Peyer's patch (tissue), 4 donors: ENCODE measurements at regions not wholly inside any gene's neighbourhood (a gene's known extent, or its start where the extent isn't known, plus 50 kb on each side); places are given as distances from the start of the nearest gene placed in this dataset.

ENCODE experiments used
- DNase-seq, 3 donors: peaks; one replicate each; pipeline ENCODE4 v3.0.0-alpha.2; 2017 to 2019
- H3K27ac ChIP-seq, 4 donors: fragments of 200-600 bp; sonication (generic); one replicate each; pipeline ENCODE4 v1.5.1; 2016 to 2019
- H3K27me3 ChIP-seq, 2 donors: fragments of 200-600 bp; sonication (generic); one replicate each; pipeline ENCODE4 v1.5.1; 2019
- H3K36me3 ChIP-seq, 3 donors: fragments of 200-600 bp; sonication (generic); one replicate each; pipeline ENCODE4 v1.5.1; 2016 to 2019
- H3K4me1 ChIP-seq, 4 donors: fragments of 200-600 bp; sonication (generic); one replicate each; pipeline ENCODE4 v1.5.1; 2016 to 2019
- H3K4me3 ChIP-seq, 4 donors: fragments of 200-600 bp; sonication (generic); 1 replicate in 3 of 4; 2 replicates in 1 of 4; pipeline ENCODE4 v1.5.1; 2016 to 2019; ENCODE audit warnings: mild to moderate bottlenecking in 1 of 4
- H3K9me3 ChIP-seq, 4 donors: fragments of 200-600 bp; sonication (generic); one replicate each; pipeline ENCODE4 v1.5.1; 2016 to 2019; ENCODE audit warnings: mild to moderate bottlenecking in 1 of 4
- CTCF ChIP-seq, 6 experiments: fragments of 450-650 bp in 4 of 6; fragments of 200-600 bp in 2 of 6; sonication (generic) in 1 of 6; IDR thresholded peaks; one replicate each; pipeline ENCODE4 v1.5.1; 2017 to 2019; ENCODE audit warnings: antibody characterized with exemption in 6 of 6, mild to moderate bottlenecking in 3 of 6, moderate library complexity in 1 of 6
- POLR2A ChIP-seq, 2 donors: fragments of 450-650 bp; IDR thresholded peaks; one replicate each; pipeline ENCODE4 v1.5.1; 2017; ENCODE audit warnings: antibody characterized with exemption in 2 of 2, mild to moderate bottlenecking in 2 of 2, moderate library complexity in 2 of 2

- Histone ChIP-seq H3K36me3 (no peaks in the 10 kb centered on the region), H3K4me3 (no peak overlapping the region)
- no peak for DNase-seq
Measured at GRCh38 chr7:35342786-35343185, 88.9 kb upstream of the TBX20 start.

GRCh38 chr7:35339811-35340210 is 85.9 kb upstream of the TBX20 start:
- H3K27ac ChIP-seq, result no peak overlapping the region
- TF ChIP-seq POLR2A (IDR thresholded peaks at IDR 0.05) (no peak), CTCF (IDR thresholded peaks at IDR 0.05) (no peak)
- no peak for DNase-seq
- no peaks in the 10 kb centered on the region for H3K36me3 ChIP-seq
- H3K4me1 ChIP-seq, result no peaks in the 10 kb centered on the region
- H3K9me3 ChIP-seq, result no peaks in the 10 kb centered on the region
- H3K4me3 ChIP-seq, result no peak overlapping the region
- no peaks in the 10 kb centered on the region for H3K27me3 ChIP-seq

More at GRCh38 chr7:35342786-35343185, 88.9 kb upstream of the TBX20 start:
- no peak overlapping the region for H3K27ac ChIP-seq
- TF ChIP-seq POLR2A (IDR thresholded peaks at IDR 0.05), result no peak
- no peak for TF ChIP-seq CTCF (IDR thresholded peaks at IDR 0.05)
- H3K9me3 ChIP-seq, result no peaks in the 10 kb centered on the region
- no peaks in the 10 kb centered on the region for H3K27me3 ChIP-seq
- no peaks in the 10 kb centered on the region for H3K4me1 ChIP-seq

GRCh38 chr7:35336444-35336843 is 82.5 kb upstream of the TBX20 start:
- H3K9me3 ChIP-seq, result no peaks in the 10 kb centered on the region
- H3K4me3 ChIP-seq, result no peak overlapping the region
- H3K4me1 ChIP-seq, result no peaks in the 10 kb centered on the region
- H3K27me3 ChIP-seq, result no peaks in the 10 kb centered on the region
- TF ChIP-seq CTCF (IDR thresholded peaks at IDR 0.05), result no peak
- no peak for TF ChIP-seq POLR2A (IDR thresholded peaks at IDR 0.05)
- H3K27ac ChIP-seq, result no peak overlapping the region
- no peaks in the 10 kb centered on the region for H3K36me3 ChIP-seq
- no peak for DNase-seq

GRCh38 chr7:35334506-35334905 is 80.6 kb upstream of the TBX20 start:
- no peak for TF ChIP-seq POLR2A (IDR thresholded peaks at IDR 0.05)
- TF ChIP-seq CTCF (IDR thresholded peaks at IDR 0.05), result no peak
- no peaks in the 10 kb centered on the region for H3K9me3 ChIP-seq
- H3K27me3 ChIP-seq, result no peaks in the 10 kb centered on the region
- H3K36me3 ChIP-seq, result no peaks in the 10 kb centered on the region
- no peak overlapping the region for H3K27ac ChIP-seq
- no peak for DNase-seq
- H3K4me3 ChIP-seq, result no peak overlapping the region
- no peaks in the 10 kb centered on the region for H3K4me1 ChIP-seq

GRCh38 chr7:35333265-35333664 is 79.4 kb upstream of the TBX20 start:
- Histone ChIP-seq H3K4me1 (no peaks in the 10 kb centered on the region), H3K4me3 (no peak overlapping the region), H3K9me3 (no peaks in the 10 kb centered on the region), H3K27ac (no peak overlapping the region), H3K27me3 (no peaks in the 10 kb centered on the region), H3K36me3 (no peaks in the 10 kb centered on the region)
- no peak for DNase-seq
- TF ChIP-seq POLR2A (IDR thresholded peaks at IDR 0.05), result no peak
- no peak for TF ChIP-seq CTCF (IDR thresholded peaks at IDR 0.05)
